ENCODE measurements at regions not wholly inside any gene's neighbourhood (a gene's known extent, or its start where the extent isn't known, plus 50 kb on each side); places are given as distances from the start of the nearest gene placed in this dataset.
"Not testable (repeated sequence)": the region's sequence is repeated elsewhere in the genome, so short reads cannot be mapped to it uniquely, and the experiment has no call there.

DNA sequence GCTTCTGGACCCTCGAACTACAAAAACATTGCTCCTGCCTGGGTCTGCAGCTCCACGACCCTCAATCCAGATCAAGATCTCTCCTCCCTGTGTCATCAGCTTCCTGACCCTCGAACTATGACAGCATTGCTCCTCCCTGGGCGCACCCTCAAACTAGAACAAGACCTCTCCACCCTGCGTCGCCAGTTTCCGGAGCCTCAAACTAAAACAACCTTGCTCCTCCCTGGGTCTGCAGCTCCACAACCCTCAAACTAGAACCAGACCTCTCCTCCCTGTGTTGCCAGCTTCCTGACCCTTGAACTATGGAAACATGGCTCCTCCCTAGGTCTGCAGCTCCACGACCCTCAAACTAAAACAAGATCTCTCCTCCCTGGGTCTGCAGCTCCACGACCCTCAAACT, 339.7 kb upstream of the SULF2 start:
- no peak for DNase-seq (ENCODE audit: low read depth)

DNA sequence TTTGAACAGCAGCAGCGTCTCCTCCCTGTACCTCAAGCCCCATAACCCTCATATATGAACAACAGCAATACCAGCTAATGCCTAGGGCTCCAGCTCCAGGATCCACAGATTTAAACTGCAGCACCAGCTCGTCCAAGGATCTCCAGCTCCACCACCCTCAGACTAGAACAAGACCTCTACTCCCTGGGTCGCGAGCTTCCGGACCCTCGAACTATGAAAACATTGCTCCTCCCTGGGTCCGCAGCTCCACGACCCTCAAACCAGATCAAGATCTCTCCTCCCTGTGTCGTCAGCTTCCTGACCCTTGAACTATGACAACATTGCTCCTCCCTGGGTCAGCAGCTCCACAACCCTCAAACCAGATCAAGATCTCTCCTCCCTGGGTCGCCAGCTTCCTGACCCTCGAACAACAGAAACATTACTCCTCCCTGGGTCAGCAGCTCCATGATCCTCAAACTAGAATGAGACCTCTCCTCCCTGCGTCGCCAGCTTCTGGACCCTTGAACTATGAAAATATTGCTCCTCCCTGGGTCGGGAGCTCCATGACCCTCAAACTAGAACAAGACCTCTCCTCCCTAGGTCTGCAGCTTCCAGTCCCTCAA, 339.0 kb upstream of the SULF2 start:
- no peak for DNase-seq (ENCODE audit: low read depth)

- DNase-seq (ENCODE audit: low read depth): no peak
These were observed 334.8 kb upstream of the SULF2 start for GRCh38 chr20:48120120-48120519.

GRCh38 chr20:48119389-48119788, 334.1 kb upstream of the SULF2 start:
- DNase-seq (ENCODE audit: low read depth): not testable (repeated sequence)

DNA sequence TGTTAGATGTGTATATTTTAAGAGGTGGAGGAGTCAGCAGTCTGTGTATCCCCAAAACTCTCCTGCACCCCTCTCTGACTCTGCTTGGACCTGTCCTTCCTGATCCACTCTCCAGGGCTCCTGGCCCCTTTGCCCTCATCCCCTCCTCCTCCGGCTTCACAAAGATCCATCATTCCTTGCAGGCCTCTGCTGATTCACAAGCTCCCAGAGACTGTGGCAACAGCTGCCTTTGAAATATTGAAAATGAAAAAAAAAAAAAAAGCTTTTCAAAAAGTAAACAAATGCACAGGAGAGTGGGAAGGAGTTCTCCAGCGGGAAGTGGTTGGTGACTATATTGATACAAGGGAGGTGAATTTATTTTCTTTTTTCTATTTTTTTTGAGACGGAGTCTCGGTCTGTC, 330.2 kb upstream of the SULF2 start:
- DNase-seq (ENCODE audit: low read depth): no peak

DNA sequence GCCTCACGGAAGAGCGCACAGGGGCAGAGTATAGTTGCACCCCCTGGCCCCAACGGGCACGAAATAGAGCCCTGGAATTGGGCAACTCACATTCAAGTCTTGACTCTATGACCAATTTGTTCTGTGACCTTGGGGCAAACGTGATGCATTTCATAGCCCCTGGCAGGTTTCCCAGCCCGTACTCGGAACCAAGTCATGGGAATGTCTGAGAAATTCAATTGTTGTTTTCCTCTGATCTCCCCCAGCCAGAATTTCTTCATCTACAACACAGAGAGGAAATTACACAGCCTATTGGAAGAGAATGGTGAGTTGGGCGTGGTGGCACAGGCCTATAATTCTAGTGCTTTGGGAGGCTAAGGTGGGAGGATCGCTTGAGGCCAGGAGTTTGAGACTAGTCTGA, 322.3 kb upstream of the SULF2 start:
- no peak for DNase-seq (ENCODE audit: low read depth)

- DNase-seq (ENCODE audit: low read depth): no peak
These were observed 321.1 kb upstream of the SULF2 start for GRCh38 chr20:48106428-48106827.

DNA sequence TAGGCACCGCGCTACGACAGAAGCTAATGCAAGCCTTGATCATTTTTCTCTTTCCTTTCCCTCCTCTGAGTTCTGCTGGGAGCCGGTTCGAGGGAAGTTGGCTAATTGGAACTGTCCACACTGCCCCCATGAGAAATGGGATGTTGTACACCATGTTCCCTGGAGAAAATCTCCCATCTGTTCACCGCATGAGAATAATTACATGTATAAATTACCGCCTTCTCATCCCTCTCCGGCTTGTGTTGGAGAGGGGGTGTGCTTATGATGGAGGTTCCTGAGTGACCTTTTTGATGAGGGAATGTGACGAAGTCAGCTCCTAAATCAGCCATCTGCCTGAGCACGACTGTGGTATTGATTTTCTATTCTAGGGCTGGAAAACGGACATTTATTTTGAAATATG, 320.2 kb upstream of the SULF2 start:
- DNase-seq (ENCODE audit: low read depth): no peak

- no peak for DNase-seq (ENCODE audit: low read depth)
These were observed 317.8 kb upstream of the SULF2 start for GRCh38 chr20:48102931-48103660.

- DNase-seq (ENCODE audit: low read depth): no peak
These were observed 317.0 kb upstream of the SULF2 start for GRCh38 chr20:48102076-48102787.

GRCh38 chr20:48100483-48100882, 315.2 kb upstream of the SULF2 start:
- DNase-seq (ENCODE audit: low read depth): no peak

- DNase-seq (ENCODE audit: low read depth): no peak
These were observed 313.6 kb upstream of the SULF2 start for GRCh38 chr20:48098866-48099265.

- no peak for DNase-seq (ENCODE audit: low read depth)
These were observed 312.8 kb upstream of the SULF2 start for GRCh38 chr20:48098099-48098498.

- DNase-seq (ENCODE audit: low read depth): no peak
These were observed 311.9 kb upstream of the SULF2 start for GRCh38 chr20:48096957-48097890.

- no peak for DNase-seq (ENCODE audit: low read depth)
These were observed 311.1 kb upstream of the SULF2 start for GRCh38 chr20:48096212-48096875.

DNA sequence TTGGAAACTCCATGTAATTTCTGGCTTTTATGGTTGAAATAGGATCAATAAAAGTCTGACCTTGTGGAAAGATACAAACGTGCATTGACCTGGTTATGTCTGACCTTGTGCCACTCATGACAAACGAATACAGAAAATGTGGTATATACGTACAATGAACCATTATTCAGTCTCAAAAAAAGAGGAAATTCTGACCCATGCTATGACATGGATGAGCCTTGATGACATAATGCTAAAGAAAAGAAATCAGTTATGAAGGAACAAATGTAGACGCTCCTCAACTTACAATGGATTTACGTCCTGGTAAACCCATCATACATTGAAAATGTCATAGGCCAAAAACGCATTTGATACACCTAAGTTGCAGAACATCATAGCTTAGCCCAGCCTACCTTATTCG, 309.7 kb upstream of the SULF2 start:
- DNase-seq (ENCODE audit: low read depth): no peak

- no peak for DNase-seq (ENCODE audit: low read depth)
These were observed 309.0 kb upstream of the SULF2 start for GRCh38 chr20:48094196-48094749.

DNA sequence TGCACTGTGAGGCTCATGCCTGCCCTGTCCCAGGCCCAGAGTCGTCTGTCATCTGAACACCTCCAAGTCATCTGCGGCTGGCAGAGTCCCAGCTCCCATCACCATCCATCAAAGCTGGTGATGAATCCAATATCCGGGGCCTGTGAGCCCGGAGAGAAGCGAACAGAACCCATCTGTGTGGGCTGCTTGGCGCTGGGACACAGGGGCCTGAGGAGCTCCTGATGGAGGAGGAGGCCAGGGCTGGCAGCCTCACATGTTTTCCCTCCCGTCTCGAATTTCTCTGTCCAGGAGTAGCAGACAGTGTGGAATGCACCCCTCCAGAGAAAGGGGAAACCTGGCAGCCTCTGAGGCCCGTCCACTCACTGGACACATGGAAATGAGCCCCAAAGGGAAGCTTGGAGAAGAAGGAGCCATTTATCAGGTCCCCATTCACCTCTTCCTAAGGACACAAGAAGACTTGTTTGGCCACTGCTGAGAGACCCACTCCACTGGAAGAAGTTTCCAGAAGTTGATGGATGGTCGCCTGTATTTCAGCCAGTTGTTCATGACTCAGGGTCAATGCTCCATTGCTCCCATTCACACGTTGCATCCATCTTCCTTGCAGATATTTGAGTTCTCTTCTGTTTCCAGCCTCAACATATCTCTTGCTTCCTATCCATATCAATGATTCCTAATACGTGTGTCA, 307.5 kb upstream of the SULF2 start:
- no peak for DNase-seq (ENCODE audit: low read depth)

DNA sequence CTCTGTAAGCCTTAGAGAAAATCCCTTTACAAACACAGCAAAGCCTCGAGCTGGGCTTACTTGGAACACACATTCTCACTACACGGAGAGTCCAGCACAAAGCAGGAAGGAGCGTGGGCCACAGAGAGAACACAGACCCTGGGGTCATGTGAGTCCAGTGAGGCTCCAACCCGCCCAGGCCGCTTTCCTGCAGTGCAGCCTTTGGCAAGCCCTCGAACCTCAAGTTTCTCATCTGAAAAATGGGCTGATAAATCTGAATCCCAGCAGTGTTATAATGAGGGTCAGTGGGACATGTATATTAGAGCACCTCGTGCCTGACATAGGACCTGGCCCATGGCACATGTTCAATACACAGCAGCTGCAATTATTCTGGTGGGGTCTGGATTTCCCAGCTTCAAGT, 305.5 kb upstream of the SULF2 start:
- DNase-seq (ENCODE audit: low read depth): no peak

- no peak for DNase-seq (ENCODE audit: low read depth)
These were observed 305.0 kb upstream of the SULF2 start for GRCh38 chr20:48090314-48090713.

- no peak for DNase-seq (ENCODE audit: low read depth)
These were observed 295.3 kb upstream of the SULF2 start for GRCh38 chr20:48080583-48080982.
